ENCODE measurements at regions not wholly inside any gene's neighbourhood (a gene's known extent, or its start where the extent isn't known, plus 50 kb on each side); places are given as distances from the start of the nearest gene placed in this dataset.
A peak's percentile ranks its signal among the peaks of the same experiment; 100 is the strongest.

DNA sequence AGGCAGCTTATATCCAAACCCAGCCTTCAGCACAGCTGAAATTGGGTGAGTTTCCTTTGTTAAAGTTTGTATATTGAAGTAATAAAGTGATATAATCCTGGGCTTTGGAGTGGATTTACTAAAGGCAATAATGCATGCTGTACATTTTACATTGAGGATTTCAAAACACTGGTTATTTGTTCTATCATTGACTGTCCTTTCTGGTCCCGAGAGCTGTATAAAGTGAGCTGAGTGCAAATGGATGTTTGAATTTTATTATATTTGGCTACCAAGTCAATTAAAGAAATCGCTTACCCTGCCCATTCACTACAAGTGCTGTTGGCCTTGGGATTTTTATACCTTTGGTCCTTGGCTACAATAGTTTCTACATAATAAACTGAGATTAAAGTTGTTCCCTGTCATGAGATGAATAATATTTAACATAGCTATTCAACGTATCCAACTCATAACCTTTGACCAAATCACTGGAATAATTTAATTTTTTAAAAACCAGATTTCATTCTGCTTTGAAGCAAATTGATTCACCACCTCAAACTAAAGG is 207.9 kb downstream of the KLF5 start:
- Histone ChIP-seq H3K79me2 (ENCODE audit: low read length) (no peaks in the 10 kb centered on the region), H3F3A (ENCODE audit: low read length, unreplicated experiment) (no peaks in the 10 kb centered on the region), H3K9me2 (replicated peaks; ENCODE audit: low read length) (no peaks in the 10 kb centered on the region), H3K9me3 (ENCODE audit: low read length) (no peaks in the 10 kb centered on the region), H3K4me1 (ENCODE audit: insufficient read depth, low read length) (peaks cover 19% of the 10 kb centered on the region), H3K27me3 (ENCODE audit: low read length) (no peaks in the 10 kb centered on the region), H3K9ac (ENCODE audit: low read length) (no peak overlapping the region), H3K27ac (ENCODE audit: low read length) (no peak overlapping the region), H3K4me3 (ENCODE audit: low read length) (no peak overlapping the region), H3K4me2 (ENCODE audit: low read length) (no peak overlapping the region), H4K20me1 (ENCODE audit: low read length) (no peaks in the 10 kb centered on the region), H3K36me3 (ENCODE audit: low read depth, low read length) (no peaks in the 10 kb centered on the region), H2AFZ (ENCODE audit: low read length) (no peak overlapping the region)
- no TSS peak for BruUV-seq (replicated peaks)
- intact Hi-C loops (cut with micrococcal nuclease), result no loop called here
- POLR2A ChIA-PET (ENCODE audit: unreplicated experiment), result no interaction called here
- TF ChIP-seq EZH2phosphoT487 (IDR thresholded peaks at IDR 0.05; ENCODE audit: borderline replicate concordance, low read length), result no peak
- TF ChIP-seq EZH2 (IDR thresholded peaks at IDR 0.05; ENCODE audit: low read length, unreplicated experiment), result no peak
- TF ChIP-seq, protein P1, sequence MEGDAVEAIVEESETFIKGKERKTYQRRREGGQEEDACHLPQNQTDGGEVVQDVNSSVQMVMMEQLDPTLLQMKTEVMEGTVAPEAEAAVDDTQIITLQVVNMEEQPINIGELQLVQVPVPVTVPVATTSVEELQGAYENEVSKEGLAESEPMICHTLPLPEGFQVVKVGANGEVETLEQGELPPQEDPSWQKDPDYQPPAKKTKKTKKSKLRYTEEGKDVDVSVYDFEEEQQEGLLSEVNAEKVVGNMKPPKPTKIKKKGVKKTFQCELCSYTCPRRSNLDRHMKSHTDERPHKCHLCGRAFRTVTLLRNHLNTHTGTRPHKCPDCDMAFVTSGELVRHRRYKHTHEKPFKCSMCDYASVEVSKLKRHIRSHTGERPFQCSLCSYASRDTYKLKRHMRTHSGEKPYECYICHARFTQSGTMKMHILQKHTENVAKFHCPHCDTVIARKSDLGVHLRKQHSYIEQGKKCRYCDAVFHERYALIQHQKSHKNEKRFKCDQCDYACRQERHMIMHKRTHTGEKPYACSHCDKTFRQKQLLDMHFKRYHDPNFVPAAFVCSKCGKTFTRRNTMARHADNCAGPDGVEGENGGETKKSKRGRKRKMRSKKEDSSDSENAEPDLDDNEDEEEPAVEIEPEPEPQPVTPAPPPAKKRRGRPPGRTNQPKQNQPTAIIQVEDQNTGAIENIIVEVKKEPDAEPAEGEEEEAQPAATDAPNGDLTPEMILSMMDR (conservative IDR thresholded peaks at IDR 0.05; ENCODE audit: low read depth, low read length), result no peak
- ATAC-seq, result no peak
- no peak for DNase-seq
- CTCF ChIA-PET, result no interaction called here

DNA sequence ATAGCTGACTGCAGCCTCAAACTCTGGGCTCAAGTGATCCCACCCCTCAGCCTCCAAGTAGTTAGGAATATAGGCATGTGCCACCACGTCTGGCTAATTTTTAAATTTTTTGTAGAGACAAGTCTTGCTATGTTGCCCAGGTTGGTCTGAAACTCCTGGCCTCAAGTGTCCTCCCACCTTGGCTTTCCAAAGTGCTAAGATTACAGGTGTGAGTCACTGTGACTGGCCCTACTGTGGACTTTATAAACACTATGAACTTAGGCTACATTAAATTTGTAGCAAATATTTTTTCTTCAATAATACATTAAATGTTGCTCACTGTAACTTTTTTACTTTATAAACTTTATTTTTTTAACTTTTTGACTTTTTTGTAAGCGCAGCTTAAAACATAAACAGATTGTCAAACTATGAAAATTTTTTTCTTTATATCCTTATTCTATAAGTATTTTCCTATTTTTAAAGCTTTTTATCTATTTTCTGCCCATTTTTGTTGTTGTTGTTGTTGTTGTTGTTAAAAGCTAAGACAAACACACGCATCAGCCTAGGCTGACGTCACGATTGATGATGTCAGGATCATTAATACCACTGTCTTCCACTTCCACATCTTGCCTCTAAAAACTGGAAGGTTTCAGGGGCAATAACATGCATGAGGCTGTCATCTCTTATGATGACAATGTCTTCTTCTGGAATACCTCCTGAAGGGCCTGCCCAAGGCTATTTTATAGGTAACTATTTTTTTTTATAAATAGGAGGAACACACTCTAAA is 204.2 kb downstream of the KLF5 start:
- H3K4me2 ChIP-seq (ENCODE audit: low read length), result no peak overlapping the region
- no peaks in the 10 kb centered on the region for H3K79me2 ChIP-seq (ENCODE audit: low read length)
- TF ChIP-seq, protein P1 (conservative IDR thresholded peaks at IDR 0.05; ENCODE audit: low read depth, low read length), result no peak
- no peak for TF ChIP-seq EZH2phosphoT487 (IDR thresholded peaks at IDR 0.05; ENCODE audit: borderline replicate concordance, low read length)
- no peaks in the 10 kb centered on the region for H3K9me2 ChIP-seq (replicated peaks; ENCODE audit: low read length)
- no peaks in the 10 kb centered on the region for H3F3A ChIP-seq (ENCODE audit: low read length, unreplicated experiment)
- H3K9ac ChIP-seq (ENCODE audit: low read length), result no peak overlapping the region
- H4K20me1 ChIP-seq (ENCODE audit: low read length), result no peaks in the 10 kb centered on the region
- H3K9me3 ChIP-seq (ENCODE audit: low read length), result no peaks in the 10 kb centered on the region
- BruUV-seq (replicated peaks), result no TSS peak
- ATAC-seq (peak; percentile 45; the same call in 1 of the 2 replicates), DNase-seq (peak; percentile 33)
- H3K4me1 ChIP-seq (ENCODE audit: insufficient read depth, low read length), result peaks cover 8% of the 10 kb centered on the region
- no peak overlapping the region for H3K27ac ChIP-seq (ENCODE audit: low read length)
- intact Hi-C loops (cut with micrococcal nuclease), result no loop called here
- H3K4me3 ChIP-seq (ENCODE audit: low read length), result no peak overlapping the region
- H2AFZ ChIP-seq (ENCODE audit: low read length), result no peak overlapping the region
- H3K27me3 ChIP-seq (ENCODE audit: low read length), result no peaks in the 10 kb centered on the region
- H3K36me3 ChIP-seq (ENCODE audit: low read depth, low read length), result no peaks in the 10 kb centered on the region
- CTCF ChIA-PET, result no interaction called here
- POLR2A ChIA-PET (ENCODE audit: unreplicated experiment), result no interaction called here

- H3K27ac ChIP-seq (ENCODE audit: low read length), result no peak overlapping the region
- intact Hi-C loops (cut with micrococcal nuclease), result no loop called here
- no peaks in the 10 kb centered on the region for H3K9me2 ChIP-seq (replicated peaks; ENCODE audit: low read length)
- no peaks in the 10 kb centered on the region for H3K27me3 ChIP-seq (ENCODE audit: low read length)
- H4K20me1 ChIP-seq (ENCODE audit: low read length), result no peaks in the 10 kb centered on the region
- no peaks in the 10 kb centered on the region for H3F3A ChIP-seq (ENCODE audit: low read length, unreplicated experiment)
- TF ChIP-seq EZH2 (IDR thresholded peaks at IDR 0.05; ENCODE audit: low read length, unreplicated experiment), result no peak
- no peak overlapping the region for H3K4me2 ChIP-seq (ENCODE audit: low read length)
- H2AFZ ChIP-seq (ENCODE audit: low read length), result no peak overlapping the region
- ATAC-seq (no peak; the same call in 1 of the 2 replicates), DNase-seq (peak; percentile 48)
- H3K4me1 ChIP-seq (ENCODE audit: insufficient read depth, low read length), result no peaks in the 10 kb centered on the region
- H3K79me2 ChIP-seq (ENCODE audit: low read length), result no peaks in the 10 kb centered on the region
- BruUV-seq (replicated peaks), result no TSS peak
- H3K36me3 ChIP-seq (ENCODE audit: low read depth, low read length), result no peaks in the 10 kb centered on the region
- H3K9me3 ChIP-seq (ENCODE audit: low read length), result no peaks in the 10 kb centered on the region
- CTCF ChIA-PET, result no interaction called here
- no peak overlapping the region for H3K9ac ChIP-seq (ENCODE audit: low read length)
- POLR2A ChIA-PET (ENCODE audit: unreplicated experiment), result no interaction called here
- no peak overlapping the region for H3K4me3 ChIP-seq (ENCODE audit: low read length)
Observed at GRCh38 chr13:73261739-73262216, 203.0 kb downstream of the KLF5 start.

Measured in PC-3 (cell line).